ENCODE measurements at regions not wholly inside any gene's neighbourhood (a gene's known extent, or its start where the extent isn't known, plus 50 kb on each side); places are given as distances from the start of the nearest gene placed in this dataset.

GRCh38 chr7:46756256-46756655 lies 825.7 kb downstream of the TNS3 start:
- no peaks in the 10 kb centered on the region; the same call in 1 of the 2 replicates for H3K36me3 ChIP-seq (ENCODE audit: insufficient read depth)
- no peaks in the 10 kb centered on the region for H3F3A ChIP-seq (replicated peaks; ENCODE audit: low read depth)
- no peaks in the 10 kb centered on the region for H3K79me2 ChIP-seq (replicated peaks; ENCODE audit: insufficient read depth)
- Mint-ChIP-seq H3K27me3 (ENCODE audit: insufficient read depth, low read depth, poor library complexity) (peaks cover 2% of the 10 kb centered on the region), H3K27ac (no peak overlapping the region), H3K9me3 (no peaks in the 10 kb centered on the region), H3K36me3 (ENCODE audit: low read depth) (no peaks in the 10 kb centered on the region), H3K4me3 (no peak overlapping the region), H3K4me1 (peaks cover 2% of the 10 kb centered on the region; the same call in 1 of the 3 replicates)
- H3K4me1 ChIP-seq (ENCODE audit: insufficient read depth), result no peaks in the 10 kb centered on the region
- ATAC-seq, result no peak
- H4K20me1 ChIP-seq (replicated peaks; ENCODE audit: insufficient read depth), result no peaks in the 10 kb centered on the region
- H3K9me2 ChIP-seq (ENCODE audit: insufficient read depth), result no peaks in the 10 kb centered on the region; the same call in 1 of the 2 replicates
- no peak overlapping the region for H2AFZ ChIP-seq
- H3K4me3 ChIP-seq, result no peak overlapping the region
- TF ChIP-seq CTCF (conservative IDR thresholded peaks at IDR 0.05; ENCODE audit: low read depth in 2 of 2) (no peak), EZH2phosphoT487 (IDR thresholded peaks at IDR 0.05; ENCODE audit: unreplicated experiment) (no peak), ZNF331 (CRISPR knock-in tag; IDR thresholded peaks at IDR 0.05; ENCODE audit: low read depth) (no peak), ZNF114 (CRISPR knock-in tag; IDR thresholded peaks at IDR 0.05) (no peak), REST (IDR thresholded peaks at IDR 0.05; ENCODE audit: unreplicated experiment) (no peak)
- no peak overlapping the region for H3K27ac ChIP-seq (ENCODE audit: low read depth)
- no peak overlapping the region for H3K4me2 ChIP-seq
- DNase-seq (ENCODE audit: low spot score), result no peak
- H3K27me3 ChIP-seq (ENCODE audit: insufficient read depth), result no peaks in the 10 kb centered on the region

- Histone ChIP-seq H3K27me3 (ENCODE audit: insufficient read depth) (no peaks in the 10 kb centered on the region), H2AFZ (no peak overlapping the region), H3K36me3 (ENCODE audit: insufficient read depth) (no peaks in the 10 kb centered on the region; the same call in 1 of the 2 replicates), H3K27ac (ENCODE audit: low read depth) (no peak overlapping the region), H3K4me3 (no peak overlapping the region), H3K4me1 (ENCODE audit: insufficient read depth) (no peaks in the 10 kb centered on the region), H3K4me2 (no peak overlapping the region), H3K9me2 (ENCODE audit: insufficient read depth) (no peaks in the 10 kb centered on the region; the same call in 1 of the 2 replicates), H3F3A (replicated peaks; ENCODE audit: low read depth) (no peaks in the 10 kb centered on the region), H3K79me2 (replicated peaks; ENCODE audit: insufficient read depth) (no peaks in the 10 kb centered on the region), H4K20me1 (replicated peaks; ENCODE audit: insufficient read depth) (no peaks in the 10 kb centered on the region)
- Mint-ChIP-seq H3K27me3 (ENCODE audit: insufficient read depth, low read depth, poor library complexity) (peaks cover 2% of the 10 kb centered on the region), H3K9me3 (no peaks in the 10 kb centered on the region), H3K36me3 (ENCODE audit: low read depth) (no peaks in the 10 kb centered on the region), H3K27ac (no peak overlapping the region), H3K4me1 (peaks cover 2% of the 10 kb centered on the region; the same call in 1 of the 3 replicates), H3K4me3 (no peak overlapping the region)
- ATAC-seq (no peak), DNase-seq (ENCODE audit: low spot score) (no peak)
- TF ChIP-seq POLR2AphosphoS5 (IDR thresholded peaks at IDR 0.05; ENCODE audit: low read depth) (no peak), ZNF331 (CRISPR knock-in tag; IDR thresholded peaks at IDR 0.05; ENCODE audit: low read depth) (no peak), ZNF114 (CRISPR knock-in tag; IDR thresholded peaks at IDR 0.05) (no peak), REST (IDR thresholded peaks at IDR 0.05; ENCODE audit: unreplicated experiment) (no peak), EZH2 (IDR thresholded peaks at IDR 0.05; ENCODE audit: low read depth, unreplicated experiment) (no peak), NANOG (IDR thresholded peaks at IDR 0.05; ENCODE audit: borderline replicate concordance) (no peak)
These were observed 826.5 kb downstream of the TNS3 start for GRCh38 chr7:46755120-46756034.
